ENCODE measurements at regions not wholly inside any gene's neighbourhood (a gene's known extent, or its start where the extent isn't known, plus 50 kb on each side); places are given as distances from the start of the nearest gene placed in this dataset.

GRCh38 chr9:75408391-75408790 lies 320.1 kb downstream of the OSTF1 start:
- H2AFZ ChIP-seq (ENCODE audit: low read depth, low read length) = no peak overlapping the region
- no peaks in the 10 kb centered on the region for H3K4me1 ChIP-seq (ENCODE audit: control insufficient read depth, extremely low read depth, insufficient read depth, low read length)
- dilution Hi-C loops (cut with MboI; ENCODE audit: extremely low pct_ligation_motif_present, low sequenced_read_pairs) (no loop called here), intact Hi-C loops (cut with micrococcal nuclease) (no loop called here)
- no peaks in the 10 kb centered on the region for H3K36me3 ChIP-seq (ENCODE audit: control insufficient read depth in 2 of 2, extremely low read depth in 1 of 2, insufficient read depth in 2 of 2, low read length in 2 of 2)
- H3K4me2 ChIP-seq (ENCODE audit: insufficient read depth, low read length) = no peak overlapping the region
- no peak overlapping the region for H3K9ac ChIP-seq (replicated peaks; ENCODE audit: extremely low read depth, insufficient read depth, low read length)
- BruUV-seq (replicated peaks) = no TSS peak
- H3K9me1 ChIP-seq (replicated peaks; ENCODE audit: control insufficient read depth, extremely low read depth, insufficient read depth, low read length) = no peaks in the 10 kb centered on the region
- FAIRE-seq = no peak
- POLR2A ChIA-PET = no interaction called here
- no peak overlapping the region for H3K27ac ChIP-seq (ENCODE audit: insufficient read depth, low read depth, low read length)
- no peak for DNase-seq (ENCODE audit: low read depth, low spot score)
- H3K4me3 ChIP-seq (replicated peaks in 1 of 3; ENCODE audit: insufficient read depth in 1 of 3, low read depth in 1 of 3, low read length in 3 of 3) = no peak overlapping the region
- no peaks in the 10 kb centered on the region for H3K9me3 ChIP-seq (replicated peaks; ENCODE audit: control insufficient read depth, insufficient read depth, low read length)
- H3K27me3 ChIP-seq (ENCODE audit: control insufficient read depth in 2 of 2, insufficient read depth in 2 of 2, low read length in 2 of 2) = no peaks in the 10 kb centered on the region
- TF ChIP-seq FOS (IDR thresholded peaks at IDR 0.05; ENCODE audit: borderline replicate concordance, insufficient read depth, low read length) (no peak), MYC (IDR thresholded peaks at IDR 0.05; ENCODE audit: low read depth, low read length) (no peak), GATA2 (IDR thresholded peaks at IDR 0.05; ENCODE audit: insufficient read depth, insufficient read length, low read depth, low read length) (no peak), POLR2A (IDR thresholded peaks at IDR 0.05; ENCODE audit: low read depth, low read length) (no peak), MAX (IDR thresholded peaks at IDR 0.05; ENCODE audit: insufficient read depth, insufficient read length) (no peak), POLR2AphosphoS5 (IDR thresholded peaks at IDR 0.05; ENCODE audit: insufficient read depth, low read depth, low read length) (no peak), JUN (IDR thresholded peaks at IDR 0.05; ENCODE audit: borderline replicate concordance, insufficient read depth, insufficient read length, low read depth) (no peak)
- TF ChIP-seq, protein P1, sequence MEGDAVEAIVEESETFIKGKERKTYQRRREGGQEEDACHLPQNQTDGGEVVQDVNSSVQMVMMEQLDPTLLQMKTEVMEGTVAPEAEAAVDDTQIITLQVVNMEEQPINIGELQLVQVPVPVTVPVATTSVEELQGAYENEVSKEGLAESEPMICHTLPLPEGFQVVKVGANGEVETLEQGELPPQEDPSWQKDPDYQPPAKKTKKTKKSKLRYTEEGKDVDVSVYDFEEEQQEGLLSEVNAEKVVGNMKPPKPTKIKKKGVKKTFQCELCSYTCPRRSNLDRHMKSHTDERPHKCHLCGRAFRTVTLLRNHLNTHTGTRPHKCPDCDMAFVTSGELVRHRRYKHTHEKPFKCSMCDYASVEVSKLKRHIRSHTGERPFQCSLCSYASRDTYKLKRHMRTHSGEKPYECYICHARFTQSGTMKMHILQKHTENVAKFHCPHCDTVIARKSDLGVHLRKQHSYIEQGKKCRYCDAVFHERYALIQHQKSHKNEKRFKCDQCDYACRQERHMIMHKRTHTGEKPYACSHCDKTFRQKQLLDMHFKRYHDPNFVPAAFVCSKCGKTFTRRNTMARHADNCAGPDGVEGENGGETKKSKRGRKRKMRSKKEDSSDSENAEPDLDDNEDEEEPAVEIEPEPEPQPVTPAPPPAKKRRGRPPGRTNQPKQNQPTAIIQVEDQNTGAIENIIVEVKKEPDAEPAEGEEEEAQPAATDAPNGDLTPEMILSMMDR (IDR thresholded peaks at IDR 0.05; ENCODE audit: extremely low read depth in 1 of 2, insufficient read depth in 1 of 2, low read depth in 1 of 2, low read length in 2 of 2) = no peak
- H4K20me1 ChIP-seq (replicated peaks; ENCODE audit: control insufficient read depth, extremely low read depth, insufficient read depth, low read length) = no peaks in the 10 kb centered on the region
- CTCF ChIA-PET = no interaction called here
- H3K79me2 ChIP-seq (ENCODE audit: control insufficient read depth, insufficient read depth, low read length) = no peaks in the 10 kb centered on the region
